ENCODE measurements at regions not wholly inside any gene's neighbourhood (a gene's known extent, or its start where the extent isn't known, plus 50 kb on each side); places are given as distances from the start of the nearest gene placed in this dataset.

DNA sequence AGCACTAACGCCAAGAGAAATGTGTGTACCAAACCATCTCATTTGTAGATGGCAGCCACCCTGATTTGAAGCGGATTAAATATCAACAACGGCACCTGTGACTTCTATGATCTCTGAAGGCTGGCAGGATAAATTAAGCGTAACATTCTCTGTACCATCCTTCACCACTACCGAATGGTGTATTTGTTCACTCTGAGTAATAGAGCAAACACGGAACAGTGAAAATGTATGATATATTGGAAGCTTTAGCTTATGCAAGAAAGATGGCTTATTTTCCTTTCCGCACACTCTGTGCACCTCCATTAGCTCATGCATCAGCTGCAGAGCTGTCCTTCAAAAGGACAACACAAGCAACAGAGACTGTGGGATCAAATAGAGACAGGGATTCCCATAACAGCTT is 431.1 kb downstream of the PRELID2 start:
- TF ChIP-seq, protein P1, sequence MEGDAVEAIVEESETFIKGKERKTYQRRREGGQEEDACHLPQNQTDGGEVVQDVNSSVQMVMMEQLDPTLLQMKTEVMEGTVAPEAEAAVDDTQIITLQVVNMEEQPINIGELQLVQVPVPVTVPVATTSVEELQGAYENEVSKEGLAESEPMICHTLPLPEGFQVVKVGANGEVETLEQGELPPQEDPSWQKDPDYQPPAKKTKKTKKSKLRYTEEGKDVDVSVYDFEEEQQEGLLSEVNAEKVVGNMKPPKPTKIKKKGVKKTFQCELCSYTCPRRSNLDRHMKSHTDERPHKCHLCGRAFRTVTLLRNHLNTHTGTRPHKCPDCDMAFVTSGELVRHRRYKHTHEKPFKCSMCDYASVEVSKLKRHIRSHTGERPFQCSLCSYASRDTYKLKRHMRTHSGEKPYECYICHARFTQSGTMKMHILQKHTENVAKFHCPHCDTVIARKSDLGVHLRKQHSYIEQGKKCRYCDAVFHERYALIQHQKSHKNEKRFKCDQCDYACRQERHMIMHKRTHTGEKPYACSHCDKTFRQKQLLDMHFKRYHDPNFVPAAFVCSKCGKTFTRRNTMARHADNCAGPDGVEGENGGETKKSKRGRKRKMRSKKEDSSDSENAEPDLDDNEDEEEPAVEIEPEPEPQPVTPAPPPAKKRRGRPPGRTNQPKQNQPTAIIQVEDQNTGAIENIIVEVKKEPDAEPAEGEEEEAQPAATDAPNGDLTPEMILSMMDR (IDR thresholded peaks at IDR 0.05): no peak
- no peak for TF ChIP-seq POLR2A (IDR thresholded peaks at IDR 0.05)

All from heart left ventricle (tissue), 13 donors.